H1 (cell line): ENCODE measurements at regions not wholly inside any gene's neighbourhood (a gene's known extent, or its start where the extent isn't known, plus 50 kb on each side); places are given as distances from the start of the nearest gene placed in this dataset.

Experiments
- CTCF ChIA-PET: fragments of 300-600 bp; sonication (Branson Sonifier 250); formaldehyde crosslinking; loops from one replicate; lab custom pipeline; 2021; ENCODE audit not compliant: partially characterized antibody; lab: Charles Lee
- POLR2A ChIA-PET: fragments of 300-600 bp; sonication (Branson Sonifier 250); formaldehyde crosslinking; loops from one replicate; lab custom pipeline; 2021; ENCODE audit warnings: inconsistent platforms; ENCODE audit not compliant: partially characterized antibody; lab: Charles Lee
- DNase-seq, 2 experiments: peaks; one replicate each; pipeline versions ENCODE4 v3.0.0 to v3.0.0-alpha.2; 2010 to 2022; ENCODE audit warnings: low spot score in 2 of 2, low read depth in 1 of 2, mixed read lengths in 1 of 2
- FAIRE-seq: peaks from 2 replicates; lab custom pipeline; 2011; peaks lifted over from hg19 to GRCh38; lab: Jason Lieb, UNC
- H2AFZ ChIP-seq: 2 replicates; pipeline ENCODE4 v1.8.1; 2012; ENCODE audit warnings: low read length, inconsistent platforms
- H2AK5ac ChIP-seq: 2 replicates; pipeline ENCODE4 v1.6.1; 2013; ENCODE audit warnings: low read depth, low read length
- H2BK120ac ChIP-seq: replicated peaks from 2 replicates; pipeline ENCODE3; 2013; ENCODE audit warnings: low read depth, low read length, inconsistent platforms
- H2BK12ac ChIP-seq: 2 replicates; pipeline ENCODE4 v1.6.1; 2013; ENCODE audit warnings: low read depth, low read length
- H2BK15ac ChIP-seq: 2 replicates; pipeline ENCODE4 v1.6.1; 2013; ENCODE audit warnings: low read length
- H2BK20ac ChIP-seq: 2 replicates; pipeline ENCODE4 v1.6.1; 2013; ENCODE audit warnings: low read length
- H2BK5ac ChIP-seq: 2 replicates; pipeline ENCODE4 v1.6.1; 2013; ENCODE audit warnings: low read depth, low read length
- H3K14ac ChIP-seq: 2 replicates; pipeline ENCODE4 v1.6.1; 2013; ENCODE audit warnings: inconsistent platforms; ENCODE audit not compliant: insufficient read length
- H3K18ac ChIP-seq: 2 replicates; pipeline ENCODE4 v1.6.1; 2013; ENCODE audit warnings: low read length; ENCODE audit errors: extremely low read depth
- H3K23ac ChIP-seq: 2 replicates; pipeline ENCODE4 v1.6.1; 2013; ENCODE audit warnings: inconsistent platforms; ENCODE audit not compliant: insufficient read length
- H3K23me2 ChIP-seq: 2 replicates; pipeline ENCODE4 v1.6.1; 2013; ENCODE audit warnings: low read depth, low read length
- H3K27ac ChIP-seq: 2 replicates; pipeline ENCODE4 v1.6.1; 2011; ENCODE audit warnings: low read depth, low read length, inconsistent platforms
- H3K27me3 ChIP-seq, 4 experiments: replicated peaks in 1 of 4; 1 replicate in 1 of 4; 2 replicates in 3 of 4; pipeline versions ENCODE4 v1.6.1 to v1.8.1; 2011 to 2013; ENCODE audit warnings: low read length in 3 of 4, mild to moderate bottlenecking in 3 of 4, inconsistent platforms in 2 of 4, mixed read lengths in 2 of 4, moderate library complexity in 1 of 4; ENCODE audit not compliant: control insufficient read depth in 3 of 4, insufficient read depth in 3 of 4; ENCODE audit errors: extremely low read depth in 1 of 4
- H3K36me3 ChIP-seq, 4 experiments: 2 replicates each; pipeline versions ENCODE4 v1.6.1 to v1.8.1; 2011 to 2013; ENCODE audit warnings: mild to moderate bottlenecking in 4 of 4, low read length in 3 of 4, moderate library complexity in 2 of 4, control low read depth in 1 of 4, inconsistent platforms in 1 of 4; ENCODE audit not compliant: insufficient read depth in 4 of 4, control insufficient read depth in 2 of 4
- H3K4ac ChIP-seq: replicated peaks from 2 replicates; pipeline ENCODE3; 2013; ENCODE audit warnings: low read length, low read depth, mixed read lengths, inconsistent platforms; ENCODE audit not compliant: insufficient read length
- H3K4me1 ChIP-seq, 4 experiments: replicated peaks in 1 of 4; 1 replicate in 1 of 4; 2 replicates in 3 of 4; pipeline versions ENCODE4 v1.6.1 to v1.8.1; 2011 to 2013; ENCODE audit warnings: low read length in 3 of 4, inconsistent platforms in 2 of 4, mixed read lengths in 1 of 4; ENCODE audit not compliant: insufficient read depth in 4 of 4, control insufficient read depth in 3 of 4
- H3K4me2 ChIP-seq, 2 experiments: 2 replicates each; pipeline versions ENCODE4 v1.6.1 to v1.8.1; 2011 to 2013; ENCODE audit warnings: low read depth in 2 of 2, low read length in 2 of 2, control low read depth in 1 of 2, inconsistent platforms in 1 of 2, mild to moderate bottlenecking in 1 of 2; ENCODE audit not compliant: insufficient read depth in 1 of 2
- H3K4me3 ChIP-seq, 4 experiments: fragments of 200-600, 300-600 bp in 1 of 4; sonication (generic), shearing (Covaris generic), sonication (Bioruptor Twin) in 1 of 4; 2 replicates each; pipeline versions ENCODE4 v1.5.1 to v1.8.1; 2011 to 2016; ENCODE audit warnings: low read length in 4 of 4, low read depth in 3 of 4, control low read depth in 2 of 4, inconsistent platforms in 2 of 4, mild to moderate bottlenecking in 2 of 4, mixed read lengths in 1 of 4, moderate library complexity in 1 of 4; ENCODE audit not compliant: insufficient read depth in 2 of 4; ENCODE audit errors: extremely low read depth in 1 of 4
- H3K56ac ChIP-seq: replicated peaks from 2 replicates; pipeline ENCODE3; 2013; ENCODE audit warnings: low read depth, mild to moderate bottlenecking, mixed read lengths, low read length, inconsistent platforms; ENCODE audit not compliant: insufficient read length
- H3K79me1 ChIP-seq: 2 replicates; pipeline ENCODE4 v1.6.1; 2013; ENCODE audit warnings: low read depth, low read length, control low read depth
- H3K79me2 ChIP-seq, 2 experiments: 2 replicates each; pipeline versions ENCODE4 v1.6.1 to v1.8.1; 2012 to 2013; ENCODE audit warnings: low read length in 2 of 2, mild to moderate bottlenecking in 2 of 2, inconsistent platforms in 1 of 2; ENCODE audit not compliant: insufficient read depth in 2 of 2, control insufficient read depth in 1 of 2
- H3K9ac ChIP-seq, 4 experiments: replicated peaks in 1 of 4; 1 replicate in 1 of 4; 2 replicates in 3 of 4; pipeline versions ENCODE4 v1.6.1 to v1.8.1; 2011 to 2013; ENCODE audit warnings: low read depth in 3 of 4, low read length in 3 of 4, control low read depth in 2 of 4, mild to moderate bottlenecking in 2 of 4, moderate library complexity in 2 of 4, inconsistent platforms in 1 of 4; ENCODE audit errors: extremely low read depth in 1 of 4
- H3K9me3 ChIP-seq, 2 experiments: 2 replicates each; pipeline versions ENCODE4 v1.6.1 to v1.8.1; 2012 to 2013; ENCODE audit warnings: mild to moderate bottlenecking in 2 of 2, moderate library complexity in 2 of 2, control low read depth in 1 of 2, inconsistent platforms in 1 of 2, low read depth in 1 of 2, low read length in 1 of 2, mixed read lengths in 1 of 2; ENCODE audit not compliant: insufficient read depth in 2 of 2
- H4K20me1 ChIP-seq, 2 experiments: replicated peaks in 1 of 2; 2 replicates each; pipeline versions ENCODE3 to v1.8.1; 2011 to 2013; ENCODE audit warnings: inconsistent platforms in 2 of 2, low read length in 2 of 2, mild to moderate bottlenecking in 1 of 2; ENCODE audit not compliant: insufficient read depth in 2 of 2, control insufficient read depth in 1 of 2
- H4K5ac ChIP-seq: 2 replicates; pipeline ENCODE4 v1.6.1; 2013; ENCODE audit warnings: low read length, low read depth, mixed read lengths, inconsistent platforms; ENCODE audit not compliant: insufficient read length
- H4K8ac ChIP-seq: 2 replicates; pipeline ENCODE4 v1.8.0; 2013; ENCODE audit warnings: mild to moderate bottlenecking, moderate library complexity, low read length, inconsistent platforms; ENCODE audit not compliant: insufficient read depth; ENCODE audit errors: extremely low read depth
- H4K91ac ChIP-seq: replicated peaks from 2 replicates; pipeline ENCODE3; 2013; ENCODE audit warnings: low read length, mixed read lengths, inconsistent platforms; ENCODE audit not compliant: insufficient read length
- ASH2L ChIP-seq: fragments of 200-600, 300-600 bp; sonication (generic); IDR thresholded peaks from one replicate; pipeline ENCODE4 v1.7.1; 2017; ENCODE audit warnings: low read length
- ATF2 ChIP-seq: IDR thresholded peaks from 2 replicates; pipeline ENCODE4 v1.6.1; 2012; ENCODE audit warnings: low read length, inconsistent platforms
- BACH1 ChIP-seq: IDR thresholded peaks from 2 replicates; pipeline ENCODE4 v1.6.1; 2012; ENCODE audit warnings: low read length, improper control_type of control experiment
- BCL11A ChIP-seq, 2 experiments: IDR thresholded peaks; one replicate each; pipeline ENCODE4 v1.6.1; 2011; ENCODE audit warnings: low read depth in 2 of 2, low read length in 2 of 2, mild to moderate bottlenecking in 2 of 2
- CTCF ChIP-seq, 3 experiments: IDR thresholded peaks; 1 replicate in 2 of 3; 2 replicates in 1 of 3; pipeline versions ENCODE4 v1.5.1 to v1.6.1; 2011; ENCODE audit warnings: low read length in 3 of 3, mild to moderate bottlenecking in 3 of 3, inconsistent platforms in 2 of 3, low read depth in 1 of 3, moderate library complexity in 1 of 3; ENCODE audit not compliant: insufficient read depth in 1 of 3; ENCODE audit errors: control extremely low read depth in 1 of 3
- KDM5A ChIP-seq: fragments of 200-600 bp; IDR thresholded peaks from 2 replicates; pipeline ENCODE4 v1.7.1; 2012; ENCODE audit warnings: mild to moderate bottlenecking, low read length, inconsistent platforms, mixed read lengths
- SAP30 ChIP-seq: fragments of 300-600 bp; sonication (generic); IDR thresholded peaks from 2 replicates; pipeline ENCODE4 v1.7.1; 2012; ENCODE audit warnings: low read length, moderate library complexity, mild to moderate bottlenecking, inconsistent platforms; ENCODE audit not compliant: insufficient read depth, insufficient replicate concordance
- SP1 ChIP-seq: IDR thresholded peaks from 2 replicates; pipeline ENCODE4 v1.6.1; 2011; ENCODE audit warnings: low read depth, low read length
- TAF7 ChIP-seq: optimal IDR thresholded peaks from 2 replicates; pipeline ENCODE3; 2011; ENCODE audit warnings: low read depth, mild to moderate bottlenecking, inconsistent platforms, low read length, moderate library complexity, borderline replicate concordance
- TCF12 ChIP-seq: IDR thresholded peaks from 2 replicates; pipeline ENCODE4 v1.6.1; 2011; ENCODE audit warnings: low read depth, mild to moderate bottlenecking, low read length
- ZNF274 ChIP-seq: IDR thresholded peaks from 2 replicates; pipeline ENCODE4 v1.7.0; 2012; ENCODE audit warnings: low read length, borderline replicate concordance; ENCODE audit errors: extremely low read depth
- WGBS, 2 experiments: shearing (Covaris generic) in 1 of 2; methylation state at CpG; one replicate each; pipeline versions ENCODE4 v1.1.6 to v1.1.7; 2013 to 2015; ENCODE audit warnings: low lambda C conversion rate in 2 of 2, mixed read lengths in 2 of 2, inconsistent platforms in 1 of 2, low coverage in 1 of 2, missing lambda C conversion rate in 1 of 2; ENCODE audit not compliant: insufficient replicate concordance in 2 of 2, insufficient coverage in 1 of 2, insufficient read length in 1 of 2; ENCODE audit errors: extremely low coverage in 1 of 2, missing lambda C conversion rate in 1 of 2; 5-methylcytosine and 5-hydroxymethylcytosine counted together

DNA sequence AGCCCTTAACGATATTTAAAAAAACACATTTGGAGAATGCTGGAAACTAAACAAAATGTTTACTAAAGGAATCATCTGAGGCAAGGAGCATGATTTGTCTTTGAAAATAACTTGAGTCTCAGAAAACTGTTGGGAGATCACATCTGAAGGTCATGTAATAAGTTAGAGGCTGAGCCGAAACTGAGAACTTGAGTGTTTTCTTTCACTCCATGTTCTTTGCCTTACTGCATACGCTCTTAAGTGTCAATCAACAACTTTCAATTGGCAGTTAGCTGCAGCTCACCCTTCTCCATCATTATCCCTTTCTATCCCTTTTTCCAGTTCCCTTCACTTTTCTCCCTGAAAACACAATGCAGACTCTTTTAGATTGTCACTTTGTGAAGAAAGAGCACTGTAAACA lies 216.2 kb downstream of the ADGRA3 start:
- no peaks in the 10 kb centered on the region for H3K23me2 ChIP-seq
- ChIA-PET POLR2A (no interaction called here), CTCF (interaction anchor here (0.6 to 0.9 kb wide), 2 partner anchors 12 to 61 kb away, joined by 3 read pairs; no protein-coding TSS in a partner anchor)
- H4K91ac ChIP-seq, result no peak overlapping the region
- H4K5ac ChIP-seq, result no peak overlapping the region
- no peak for DNase-seq
- H2BK12ac ChIP-seq, result no peak overlapping the region
- H3K79me1 ChIP-seq, result no peaks in the 10 kb centered on the region
- peaks cover 7% of the 10 kb centered on the region in 2 experiments; a peak in 3 of 4 replicates for H3K9me3 ChIP-seq
- H3K18ac ChIP-seq, result no peak overlapping the region
- peaks cover 0 to 1% (median 0%) of the 10 kb centered on the region in 4 experiments; a peak in 1 of 7 replicates for H3K27me3 ChIP-seq
- H3K9ac ChIP-seq, result no peak overlapping the region
- no peak for FAIRE-seq
- no peak overlapping the region for H3K4me3 ChIP-seq
- H2BK120ac ChIP-seq, result no peak overlapping the region
- H2AFZ ChIP-seq, result no peak overlapping the region
- no peak overlapping the region for H3K23ac ChIP-seq
- no peak overlapping the region for H3K56ac ChIP-seq
- H3K4me2 ChIP-seq, result no peak overlapping the region
- no peak overlapping the region for H3K4ac ChIP-seq
- H4K8ac ChIP-seq, result no peak overlapping the region
- no peak overlapping the region for H2BK15ac ChIP-seq
- H3K36me3 ChIP-seq, result no peaks in the 10 kb centered on the region
- 96% methylated on average over 3 of the region's 3 CpGs; no CpG with 5 or more reads in 1 of the 2 experiments for WGBS, 2 experiments
- no peak overlapping the region for H3K14ac ChIP-seq
- H4K20me1 ChIP-seq, result no peaks in the 10 kb centered on the region
- no peak overlapping the region for H2BK20ac ChIP-seq
- H2BK5ac ChIP-seq, result no peak overlapping the region
- H2AK5ac ChIP-seq, result no peak overlapping the region
- no peaks in the 10 kb centered on the region for H3K4me1 ChIP-seq
- H3K79me2 ChIP-seq, result no peaks in the 10 kb centered on the region
- no peak overlapping the region for H3K27ac ChIP-seq
- no peak for TF ChIP-seq CTCF (IDR thresholded peaks at IDR 0.05; ENCODE audit: control extremely low read depth in 1 of 3, insufficient read depth in 1 of 3, low read depth in 1 of 3, low read length in 3 of 3)
- no peak for TF ChIP-seq TCF12
- no peak for TF ChIP-seq BACH1
- TF ChIP-seq TAF7, result no peak
- TF ChIP-seq ZNF274, result no peak
- TF ChIP-seq KDM5A, result no peak
- TF ChIP-seq BCL11A (IDR thresholded peaks at IDR 0.05; ENCODE audit: low read depth in 2 of 2, low read length in 2 of 2), result no peak
- no peak for TF ChIP-seq ASH2L
- no peak for TF ChIP-seq SP1
- no peak for TF ChIP-seq ATF2
- no peak for TF ChIP-seq SAP30
